ENCODE measurements at regions not wholly inside any gene's neighbourhood (a gene's known extent, or its start where the extent isn't known, plus 50 kb on each side); places are given as distances from the start of the nearest gene placed in this dataset.

DNA sequence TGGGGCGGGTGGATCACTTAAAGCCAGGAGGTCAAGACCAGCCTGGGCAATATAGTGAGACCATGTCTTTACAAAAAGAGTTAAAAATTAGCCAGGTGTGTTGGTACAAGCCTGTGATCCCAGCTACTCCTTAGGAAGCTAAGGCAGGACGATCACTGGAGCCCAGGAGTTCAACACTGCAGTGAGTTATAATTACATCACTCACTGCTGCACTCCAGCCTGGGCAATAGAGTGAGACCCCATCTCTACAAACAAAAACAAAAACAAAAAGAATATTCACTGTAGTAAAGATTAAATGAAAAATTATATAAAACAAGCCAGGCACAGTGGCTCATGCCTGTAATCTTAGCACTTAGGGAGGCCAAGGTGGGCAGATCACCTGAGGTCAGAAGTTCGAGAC is 1047.6 kb upstream of the AUTS2 start:
- H3K4me3 ChIP-seq (ENCODE audit: low read depth, low read length): no peak overlapping the region
- no peak for DNase-seq (ENCODE audit: low read depth)
- TF ChIP-seq, protein P1, sequence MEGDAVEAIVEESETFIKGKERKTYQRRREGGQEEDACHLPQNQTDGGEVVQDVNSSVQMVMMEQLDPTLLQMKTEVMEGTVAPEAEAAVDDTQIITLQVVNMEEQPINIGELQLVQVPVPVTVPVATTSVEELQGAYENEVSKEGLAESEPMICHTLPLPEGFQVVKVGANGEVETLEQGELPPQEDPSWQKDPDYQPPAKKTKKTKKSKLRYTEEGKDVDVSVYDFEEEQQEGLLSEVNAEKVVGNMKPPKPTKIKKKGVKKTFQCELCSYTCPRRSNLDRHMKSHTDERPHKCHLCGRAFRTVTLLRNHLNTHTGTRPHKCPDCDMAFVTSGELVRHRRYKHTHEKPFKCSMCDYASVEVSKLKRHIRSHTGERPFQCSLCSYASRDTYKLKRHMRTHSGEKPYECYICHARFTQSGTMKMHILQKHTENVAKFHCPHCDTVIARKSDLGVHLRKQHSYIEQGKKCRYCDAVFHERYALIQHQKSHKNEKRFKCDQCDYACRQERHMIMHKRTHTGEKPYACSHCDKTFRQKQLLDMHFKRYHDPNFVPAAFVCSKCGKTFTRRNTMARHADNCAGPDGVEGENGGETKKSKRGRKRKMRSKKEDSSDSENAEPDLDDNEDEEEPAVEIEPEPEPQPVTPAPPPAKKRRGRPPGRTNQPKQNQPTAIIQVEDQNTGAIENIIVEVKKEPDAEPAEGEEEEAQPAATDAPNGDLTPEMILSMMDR (conservative IDR thresholded peaks at IDR 0.05; ENCODE audit: low read depth, low read length): no peak

DNA sequence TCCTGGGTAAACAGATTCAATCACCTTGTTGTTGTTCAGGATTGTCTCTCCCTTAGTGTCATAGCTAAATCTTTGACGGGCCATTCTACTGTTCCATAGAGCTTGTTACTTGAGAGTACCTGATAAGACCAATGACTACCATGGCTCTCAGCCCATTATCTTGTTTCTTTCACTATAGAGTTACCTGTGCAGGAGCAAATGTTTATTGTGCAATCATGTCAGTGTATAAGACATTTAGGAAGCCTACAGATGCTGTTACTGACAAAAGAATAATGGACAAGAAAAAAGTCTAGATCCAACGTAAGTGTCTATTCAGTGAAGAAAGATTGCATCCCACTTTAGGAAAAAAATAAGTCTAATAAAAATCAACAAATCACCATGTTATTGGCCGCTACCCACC is 1041.7 kb upstream of the AUTS2 start:
- DNase-seq (ENCODE audit: low read depth): no peak

DNA sequence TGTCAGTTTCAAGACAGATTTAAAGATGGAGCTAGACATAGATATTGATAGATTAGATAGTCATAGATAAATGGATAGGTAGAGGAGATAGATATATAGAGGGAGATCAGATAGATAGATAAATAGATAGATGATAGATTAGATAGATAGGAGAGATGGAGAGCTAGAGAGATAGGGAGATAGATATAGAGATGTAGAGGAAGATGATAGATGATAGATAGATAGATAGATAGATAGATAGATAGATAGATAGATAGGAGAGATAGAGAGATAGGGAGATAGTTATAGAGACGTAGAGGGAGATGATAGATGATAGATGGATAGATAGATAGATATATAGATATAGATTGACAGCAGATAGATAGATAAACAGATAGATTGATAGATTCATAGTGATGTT is 1038.8 kb upstream of the AUTS2 start:
- no peak for DNase-seq (ENCODE audit: low read depth)
- TF ChIP-seq, protein P1 (conservative IDR thresholded peaks at IDR 0.05; ENCODE audit: low read depth, low read length): no peak
- no peak overlapping the region for H3K4me3 ChIP-seq (ENCODE audit: low read depth, low read length)

More for the DNA sequence above, 1041.7 kb upstream of the AUTS2 start:
- TF ChIP-seq, protein P1 (conservative IDR thresholded peaks at IDR 0.05; ENCODE audit: low read depth, low read length): no peak
- H3K4me3 ChIP-seq (ENCODE audit: low read depth, low read length): no peak overlapping the region

DNA sequence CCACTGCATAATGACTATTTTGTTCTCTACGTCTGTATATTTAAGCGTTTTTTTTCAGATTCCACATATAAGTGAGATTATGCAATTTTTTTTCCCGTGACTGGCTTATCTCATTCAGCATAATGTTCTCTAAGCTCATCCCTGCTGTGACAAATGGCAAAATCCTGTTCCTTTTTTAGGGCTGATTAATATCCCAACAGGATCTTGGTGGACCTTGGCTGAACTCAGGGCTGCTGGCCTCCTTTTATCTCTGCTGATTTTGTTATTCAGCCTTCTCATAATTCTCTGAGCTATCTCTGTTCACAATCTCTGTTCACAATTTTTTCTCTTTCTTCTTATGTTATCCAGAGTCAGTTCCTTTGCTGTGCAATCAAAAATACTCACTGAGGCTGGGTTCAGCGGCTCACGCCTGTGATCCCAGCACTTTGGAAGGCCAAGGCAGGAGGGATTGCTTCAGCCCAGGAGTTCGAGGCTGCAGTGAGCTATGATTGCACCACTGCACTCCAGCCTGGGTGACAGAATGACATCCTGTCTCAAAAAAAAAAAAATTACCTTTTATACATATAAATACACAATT is 1035.9 kb upstream of the AUTS2 start:
- TF ChIP-seq, protein P1 (conservative IDR thresholded peaks at IDR 0.05; ENCODE audit: low read depth, low read length): no peak
- no peak overlapping the region for H3K4me3 ChIP-seq (ENCODE audit: low read depth, low read length)
- no peak for DNase-seq (ENCODE audit: low read depth)

DNA sequence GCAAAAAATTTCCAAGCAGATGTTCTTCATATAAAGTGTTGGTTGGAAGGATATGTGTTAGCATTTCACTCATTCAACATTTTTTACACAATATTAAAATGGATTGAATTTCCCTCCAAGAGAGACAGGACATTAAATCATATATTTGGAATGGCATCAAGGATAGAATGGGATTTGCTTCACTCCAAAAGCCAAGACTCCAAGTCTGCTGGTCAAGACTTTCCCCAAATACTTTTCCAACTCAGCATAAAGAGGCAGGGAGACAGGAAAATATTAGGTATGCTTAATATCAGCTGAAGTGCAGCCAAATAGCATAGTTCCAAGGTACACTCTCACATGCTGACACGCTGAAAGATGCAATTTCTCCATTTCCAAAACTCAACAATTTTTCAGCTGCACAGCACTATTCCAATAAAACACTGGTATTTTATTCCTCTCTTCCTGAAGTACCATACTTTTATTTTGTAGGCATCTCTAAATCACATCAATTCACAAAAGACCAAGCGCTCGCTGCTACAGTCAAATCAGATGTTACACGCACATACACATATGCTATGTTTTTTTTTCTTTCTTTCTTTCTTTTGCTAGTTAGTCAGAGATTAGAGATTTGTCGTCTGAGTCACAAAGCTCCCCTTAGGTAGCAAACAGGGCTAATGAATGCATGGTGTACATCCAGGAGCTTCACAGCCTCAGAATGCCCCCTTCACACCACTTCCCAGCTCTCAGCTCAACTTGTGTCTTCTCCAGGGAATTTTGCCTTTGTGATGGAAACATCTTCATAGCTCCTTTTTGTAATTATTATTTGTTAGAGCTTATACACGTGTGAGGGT is 1033.8 kb upstream of the AUTS2 start:
- H3K4me3 ChIP-seq (ENCODE audit: low read depth, low read length): no peak overlapping the region
- DNase-seq (ENCODE audit: low read depth): no peak
- TF ChIP-seq, protein P1 (conservative IDR thresholded peaks at IDR 0.05; ENCODE audit: low read depth, low read length): no peak

DNA sequence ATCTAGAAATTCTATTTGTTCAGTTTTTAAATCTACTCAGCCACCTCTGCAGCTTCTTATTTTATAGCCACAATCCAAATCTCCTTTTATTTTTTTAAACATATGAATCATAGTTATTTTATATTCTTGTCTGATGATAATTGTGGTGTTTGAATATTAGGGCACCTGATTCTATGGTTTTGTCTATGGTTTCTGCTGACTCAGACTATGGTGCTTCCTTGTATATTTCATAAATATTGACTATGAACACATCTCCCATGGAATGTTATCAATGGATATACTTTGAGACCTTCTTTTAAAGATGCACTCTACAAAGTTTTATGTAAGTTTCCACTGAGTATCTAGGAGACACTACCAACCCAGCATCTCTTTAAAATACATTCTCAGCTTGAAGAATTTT is 1027.0 kb upstream of the AUTS2 start:
- no peak overlapping the region for H3K4me3 ChIP-seq (ENCODE audit: low read depth, low read length)
- TF ChIP-seq, protein P1 (conservative IDR thresholded peaks at IDR 0.05; ENCODE audit: low read depth, low read length): no peak
- no peak for DNase-seq (ENCODE audit: low read depth)

Data from epithelial cell of proximal tubule (primary cell).